Naive thymus-derived CD4-positive, alpha-beta T cell (primary cell): ENCODE measurements at regions not wholly inside any gene's neighbourhood (a gene's known extent, or its start where the extent isn't known, plus 50 kb on each side); places are given as distances from the start of the nearest gene placed in this dataset.

Source experiments
- ATAC-seq: fragments of 150-1000 bp; cut with Tn5 transposase; 2 replicates; pipeline ENCODE4 v1.10.0; 2021; ENCODE audit warnings: mild to moderate bottlenecking, moderate library complexity
- CTCF ChIA-PET: fragments of 350-600 bp; sonication (Branson Sonifier 250); formaldehyde crosslinking; loops from one replicate; lab custom pipeline; 2021; ENCODE audit warnings: antibody characterized with exemption; lab: Charles Lee
- POLR2A ChIA-PET: fragments of 350-600 bp; sonication (Branson Sonifier 250); formaldehyde crosslinking; loops from one replicate; lab custom pipeline; 2021; ENCODE audit warnings: antibody characterized with exemption, inconsistent platforms; lab: Charles Lee
- DNase-seq, 9 donors: peaks; one replicate each; pipeline versions ENCODE4 v3.0.0 to v3.0.0-alpha.2; 2020 to 2022; ENCODE audit warnings: mixed read lengths in 1 of 9
- H3K27ac ChIP-seq: one replicate; pipeline ENCODE4 v1.7.0; 2013; ENCODE audit warnings: mild to moderate bottlenecking, low read depth, low read length, moderate library complexity
- H3K27me3 ChIP-seq, 2 donors: one replicate each; pipeline ENCODE4 v1.7.0; 2013; ENCODE audit warnings: low read length in 2 of 2, mild to moderate bottlenecking in 2 of 2, moderate library complexity in 2 of 2; ENCODE audit not compliant: control insufficient read depth in 2 of 2, insufficient read depth in 2 of 2
- H3K36me3 ChIP-seq, 3 experiments: 1 replicate in 2 of 3; 2 replicates in 1 of 3; pipeline ENCODE4 v1.7.0; 2013; ENCODE audit warnings: low read length in 3 of 3, mild to moderate bottlenecking in 3 of 3, moderate library complexity in 1 of 3; ENCODE audit not compliant: insufficient read depth in 3 of 3, control insufficient read depth in 2 of 3
- H3K4me1 ChIP-seq, 2 donors: one replicate each; pipeline ENCODE4 v1.7.0; 2013; ENCODE audit warnings: low read length in 2 of 2, mild to moderate bottlenecking in 2 of 2, moderate library complexity in 1 of 2; ENCODE audit not compliant: control insufficient read depth in 2 of 2, insufficient read depth in 2 of 2
- H3K4me3 ChIP-seq: 2 replicates; pipeline ENCODE4 v1.7.0; 2013; ENCODE audit warnings: mild to moderate bottlenecking, low read length
- H3K9me3 ChIP-seq, 3 experiments: 1 replicate in 2 of 3; 2 replicates in 1 of 3; pipeline ENCODE4 v1.7.0; 2013; ENCODE audit warnings: low read length in 3 of 3; ENCODE audit not compliant: control insufficient read depth in 2 of 3
- H3K27ac Mint-ChIP-seq, 9 donors: one replicate each; pipeline ENCODE4 v1.8.0; 2020 to 2022; ENCODE audit warnings: mixed read lengths in 9 of 9, mild to moderate bottlenecking in 8 of 9, moderate library complexity in 5 of 9, inconsistent platforms in 2 of 9
- H3K27me3 Mint-ChIP-seq, 5 donors: one replicate each; pipeline ENCODE4 v1.8.0; 2021 to 2022; ENCODE audit warnings: mixed read lengths in 5 of 5, mild to moderate bottlenecking in 1 of 5
- H3K36me3 Mint-ChIP-seq, 5 donors: one replicate each; pipeline ENCODE4 v1.8.0; 2020 to 2022; ENCODE audit warnings: mixed read lengths in 5 of 5, mild to moderate bottlenecking in 3 of 5, inconsistent platforms in 1 of 5
- H3K4me1 Mint-ChIP-seq, 7 donors: one replicate each; pipeline ENCODE4 v1.8.0; 2020 to 2022; ENCODE audit warnings: mixed read lengths in 7 of 7, mild to moderate bottlenecking in 3 of 7, inconsistent platforms in 1 of 7
- H3K4me3 Mint-ChIP-seq, 10 donors: one replicate each; pipeline ENCODE4 v1.8.0; 2020 to 2022; ENCODE audit warnings: mild to moderate bottlenecking in 10 of 10, mixed read lengths in 10 of 10, moderate library complexity in 6 of 10, inconsistent platforms in 2 of 10
- H3K9me3 Mint-ChIP-seq, 11 donors: one replicate each; pipeline ENCODE4 v1.8.0; 2020 to 2022; ENCODE audit warnings: mixed read lengths in 11 of 11, mild to moderate bottlenecking in 4 of 11, inconsistent platforms in 1 of 11, moderate library complexity in 1 of 11
- intact Hi-C, 2 donors: fragments of 100-400 bp; cut with micrococcal nuclease; formaldehyde crosslinking; loops; one replicate each; pipeline ENCODE4 v1.15.1; 2023

GRCh38 chr4:145414841-145415240 is 66.8 kb upstream of the SMAD1 start:
- no peak overlapping the region for H3K27ac ChIP-seq
- no peak overlapping the region for H3K27ac Mint-ChIP-seq
- H3K36me3 Mint-ChIP-seq: no peaks in the 10 kb centered on the region
- intact Hi-C loops: no loop called here
- H3K27me3 Mint-ChIP-seq: peaks cover 0 to 44% (median 10%) of the 10 kb centered on the region in 5 donors
- CTCF ChIA-PET: no interaction called here
- H3K27me3 ChIP-seq: peaks cover 0 to 4% of the 10 kb centered on the region in 2 donors
- H3K36me3 ChIP-seq: no peaks in the 10 kb centered on the region
- no peak for DNase-seq
- H3K9me3 Mint-ChIP-seq: peaks cover 0 to 2% (median 0%) of the 10 kb centered on the region in 11 donors
- no peaks in the 10 kb centered on the region for H3K9me3 ChIP-seq
- no peak overlapping the region for H3K4me3 ChIP-seq
- H3K4me1 ChIP-seq: no peaks in the 10 kb centered on the region
- H3K4me3 Mint-ChIP-seq: no peak overlapping the region
- POLR2A ChIA-PET: no interaction called here
- H3K4me1 Mint-ChIP-seq: no peaks in the 10 kb centered on the region
- no peak for ATAC-seq

GRCh38 chr4:145414226-145414625 is 67.4 kb upstream of the SMAD1 start:
- Mint-ChIP-seq H3K36me3 (no peaks in the 10 kb centered on the region), H3K4me1 (no peaks in the 10 kb centered on the region), H3K4me3 (no peak overlapping the region), H3K27ac (no peak overlapping the region), H3K27me3 (peaks cover 0 to 44% (median 10%) of the 10 kb centered on the region in 5 donors), H3K9me3 (peaks cover 0 to 2% (median 0%) of the 10 kb centered on the region in 11 donors)
- H3K4me1 ChIP-seq: no peaks in the 10 kb centered on the region
- no peaks in the 10 kb centered on the region for H3K36me3 ChIP-seq
- DNase-seq (no peak), ATAC-seq (no peak)
- no peaks in the 10 kb centered on the region for H3K9me3 ChIP-seq
- CTCF ChIA-PET: no interaction called here
- no peak overlapping the region for H3K27ac ChIP-seq
- peaks cover 0 to 3% of the 10 kb centered on the region in 2 donors for H3K27me3 ChIP-seq
- intact Hi-C loops: no loop called here
- H3K4me3 ChIP-seq: no peak overlapping the region
- POLR2A ChIA-PET: no interaction called here

- Histone ChIP-seq H3K36me3 (no peaks in the 10 kb centered on the region), H3K9me3 (no peaks in the 10 kb centered on the region), H3K4me1 (no peaks in the 10 kb centered on the region), H3K27me3 (no peaks in the 10 kb centered on the region), H3K4me3 (no peak overlapping the region), H3K27ac (no peak overlapping the region)
- Mint-ChIP-seq H3K4me3 (no peak overlapping the region), H3K27ac (no peak overlapping the region), H3K9me3 (peaks cover 0 to 4% (median 0%) of the 10 kb centered on the region in 11 donors), H3K4me1 (no peaks in the 10 kb centered on the region), H3K36me3 (peaks cover 0 to 6% (median 0%) of the 10 kb centered on the region in 5 donors), H3K27me3 (peaks cover 0 to 9% (median 4%) of the 10 kb centered on the region in 5 donors)
- DNase-seq (no peak), ATAC-seq (no peak)
- POLR2A ChIA-PET: no interaction called here
- CTCF ChIA-PET: no interaction called here
- intact Hi-C loops: no loop called here
Measured at GRCh38 chr4:145406970-145407369, 74.7 kb upstream of the SMAD1 start.

GRCh38 chr4:145404761-145405160 is 76.9 kb upstream of the SMAD1 start:
- ATAC-seq (no peak), DNase-seq (no peak)
- intact Hi-C loops: no loop called here
- Histone ChIP-seq H3K27me3 (no peaks in the 10 kb centered on the region), H3K27ac (no peak overlapping the region), H3K4me3 (no peak overlapping the region), H3K36me3 (no peaks in the 10 kb centered on the region), H3K9me3 (no peaks in the 10 kb centered on the region), H3K4me1 (no peaks in the 10 kb centered on the region)
- Mint-ChIP-seq H3K4me1 (no peaks in the 10 kb centered on the region), H3K9me3 (peaks cover 0 to 8% (median 2%) of the 10 kb centered on the region in 11 donors), H3K27me3 (peaks cover 0 to 21% (median 5%) of the 10 kb centered on the region in 5 donors), H3K27ac (no peak overlapping the region), H3K36me3 (peaks cover 0 to 6% (median 0%) of the 10 kb centered on the region in 5 donors), H3K4me3 (no peak overlapping the region)
- ChIA-PET CTCF (no interaction called here), POLR2A (no interaction called here)

GRCh38 chr4:145396581-145396980 is 85.1 kb upstream of the SMAD1 start:
- no peaks in the 10 kb centered on the region for H3K4me1 Mint-ChIP-seq
- H3K27ac ChIP-seq: no peak overlapping the region
- no peaks in the 10 kb centered on the region for H3K27me3 ChIP-seq
- CTCF ChIA-PET: no interaction called here
- no peaks in the 10 kb centered on the region for H3K4me1 ChIP-seq
- intact Hi-C loops: no loop called here
- no peak overlapping the region for H3K4me3 Mint-ChIP-seq
- H3K27me3 Mint-ChIP-seq: peaks cover 3 to 34% (median 19%) of the 10 kb centered on the region in 5 donors
- H3K9me3 Mint-ChIP-seq: peaks cover 0 to 7% (median 0%) of the 10 kb centered on the region in 11 donors
- ATAC-seq (no peak), DNase-seq (no peak)
- H3K9me3 ChIP-seq: no peaks in the 10 kb centered on the region
- H3K4me3 ChIP-seq: no peak overlapping the region
- H3K36me3 ChIP-seq: no peaks in the 10 kb centered on the region
- POLR2A ChIA-PET: no interaction called here
- H3K36me3 Mint-ChIP-seq: no peaks in the 10 kb centered on the region
- no peak overlapping the region for H3K27ac Mint-ChIP-seq

GRCh38 chr4:145390571-145390970 is 91.1 kb upstream of the SMAD1 start:
- peaks cover 0 to 8% (median 0%) of the 10 kb centered on the region in 11 donors for H3K9me3 Mint-ChIP-seq
- no peaks in the 10 kb centered on the region for H3K36me3 ChIP-seq
- intact Hi-C loops: no loop called here
- no peaks in the 10 kb centered on the region for H3K4me1 ChIP-seq
- H3K4me1 Mint-ChIP-seq: peaks cover 0 to 7% (median 0%) of the 10 kb centered on the region in 7 donors
- peaks cover 3 to 58% (median 42%) of the 10 kb centered on the region in 5 donors for H3K27me3 Mint-ChIP-seq
- no peaks in the 10 kb centered on the region for H3K27me3 ChIP-seq
- ATAC-seq (no peak), DNase-seq (no peak)
- H3K9me3 ChIP-seq: no peaks in the 10 kb centered on the region
- ChIA-PET POLR2A (no interaction called here), CTCF (no interaction called here)
- H3K36me3 Mint-ChIP-seq: no peaks in the 10 kb centered on the region
- no peak overlapping the region for H3K27ac ChIP-seq
- no peak overlapping the region for H3K27ac Mint-ChIP-seq
- no peak overlapping the region for H3K4me3 Mint-ChIP-seq
- no peak overlapping the region for H3K4me3 ChIP-seq

- Mint-ChIP-seq H3K27me3 (peaks cover 3 to 65% (median 41%) of the 10 kb centered on the region in 5 donors), H3K4me1 (peaks cover 0 to 7% (median 0%) of the 10 kb centered on the region in 7 donors), H3K27ac (no peak overlapping the region), H3K4me3 (no peak overlapping the region), H3K9me3 (peaks cover 0 to 16% (median 1%) of the 10 kb centered on the region in 11 donors), H3K36me3 (peaks cover 0 to under 1% (median 0%) of the 10 kb centered on the region in 5 donors)
- DNase-seq (no peak), ATAC-seq (no peak)
- Histone ChIP-seq H3K9me3 (no peaks in the 10 kb centered on the region), H3K36me3 (no peaks in the 10 kb centered on the region), H3K4me1 (no peaks in the 10 kb centered on the region), H3K27ac (no peak overlapping the region), H3K27me3 (no peaks in the 10 kb centered on the region), H3K4me3 (no peak overlapping the region)
- intact Hi-C loops: no loop called here
- POLR2A ChIA-PET: no interaction called here
- CTCF ChIA-PET: no interaction called here
Measured at GRCh38 chr4:145389550-145389949, 92.1 kb upstream of the SMAD1 start.
